Lower leg skin (tissue), 4 donors: ENCODE measurements at regions not wholly inside any gene's neighbourhood (a gene's known extent, or its start where the extent isn't known, plus 50 kb on each side); places are given as distances from the start of the nearest gene placed in this dataset.

Source experiments
- DNase-seq, 2 donors: peaks; one replicate each; pipeline ENCODE4 v3.0.0-alpha.2; 2019; ENCODE audit warnings: low spot score in 2 of 2
- H3K4me3 ChIP-seq: fragments of 200-600 bp; sonication (generic); 2 replicates; pipeline ENCODE4 v1.5.1; 2017; ENCODE audit warnings: mild to moderate bottlenecking, low read depth; ENCODE audit not compliant: poor library complexity, severe bottlenecking
- POLR2A ChIP-seq, 2 donors: fragments of 450-650 bp; IDR thresholded peaks; one replicate each; pipeline ENCODE4 v1.6.1; 2016 to 2017; ENCODE audit warnings: antibody characterized with exemption in 2 of 2, mild to moderate bottlenecking in 1 of 2, moderate library complexity in 1 of 2
- WGBS, 2 donors: methylation state at CpG; one replicate each; pipeline ENCODE4 v1.1.5; 2018; 5-methylcytosine and 5-hydroxymethylcytosine counted together
- intact Hi-C: fragments of 100-400 bp; cut with DNase I; formaldehyde crosslinking; loops from one replicate; pipeline ENCODE4 v1.15.0; 2023; ENCODE audit warnings: low total_unique reads
- TF ChIP-seq, protein P1 (sequence below), 3 donors: fragments of 450-650 bp; IDR thresholded peaks; one replicate each; pipeline ENCODE4 v1.5.1; 2016; ENCODE audit warnings: antibody characterized with exemption in 3 of 3, mild to moderate bottlenecking in 3 of 3, moderate library complexity in 2 of 3

DNA sequence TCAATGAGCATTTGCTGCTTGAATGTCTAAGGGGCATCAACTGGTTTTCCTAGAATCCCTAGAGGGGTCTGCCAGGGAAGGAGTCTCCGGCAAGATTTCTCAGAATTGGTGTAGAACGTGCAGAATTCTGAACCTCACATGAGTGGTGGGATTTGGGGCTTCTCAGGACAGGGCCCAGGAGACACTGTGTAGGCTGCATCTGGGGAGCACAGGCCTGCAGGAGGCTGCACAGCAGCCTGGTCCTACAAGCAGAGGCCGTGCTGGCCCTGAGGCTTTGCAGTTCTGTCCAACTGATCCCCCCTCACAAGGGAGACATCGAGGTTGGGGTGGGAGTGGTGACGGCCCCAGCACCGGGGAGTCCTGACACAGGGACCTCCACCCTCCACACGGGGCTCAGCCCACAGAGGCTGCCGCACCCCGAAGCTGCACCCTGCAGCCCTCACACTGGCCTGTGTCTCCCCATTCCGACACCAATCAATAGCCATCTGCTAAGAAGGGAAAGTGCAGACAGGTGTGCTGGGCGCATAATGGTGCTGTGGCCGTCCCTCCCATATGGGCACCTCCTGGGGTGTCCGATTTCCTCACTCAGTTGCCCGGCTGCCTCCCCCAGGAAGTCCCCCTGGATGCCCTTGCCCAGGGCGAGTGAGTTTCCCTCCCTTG lies 688.1 kb downstream of the BRD1 start:
- TF ChIP-seq POLR2A (IDR thresholded peaks at IDR 0.05): no peak
- TF ChIP-seq, protein P1, sequence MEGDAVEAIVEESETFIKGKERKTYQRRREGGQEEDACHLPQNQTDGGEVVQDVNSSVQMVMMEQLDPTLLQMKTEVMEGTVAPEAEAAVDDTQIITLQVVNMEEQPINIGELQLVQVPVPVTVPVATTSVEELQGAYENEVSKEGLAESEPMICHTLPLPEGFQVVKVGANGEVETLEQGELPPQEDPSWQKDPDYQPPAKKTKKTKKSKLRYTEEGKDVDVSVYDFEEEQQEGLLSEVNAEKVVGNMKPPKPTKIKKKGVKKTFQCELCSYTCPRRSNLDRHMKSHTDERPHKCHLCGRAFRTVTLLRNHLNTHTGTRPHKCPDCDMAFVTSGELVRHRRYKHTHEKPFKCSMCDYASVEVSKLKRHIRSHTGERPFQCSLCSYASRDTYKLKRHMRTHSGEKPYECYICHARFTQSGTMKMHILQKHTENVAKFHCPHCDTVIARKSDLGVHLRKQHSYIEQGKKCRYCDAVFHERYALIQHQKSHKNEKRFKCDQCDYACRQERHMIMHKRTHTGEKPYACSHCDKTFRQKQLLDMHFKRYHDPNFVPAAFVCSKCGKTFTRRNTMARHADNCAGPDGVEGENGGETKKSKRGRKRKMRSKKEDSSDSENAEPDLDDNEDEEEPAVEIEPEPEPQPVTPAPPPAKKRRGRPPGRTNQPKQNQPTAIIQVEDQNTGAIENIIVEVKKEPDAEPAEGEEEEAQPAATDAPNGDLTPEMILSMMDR (IDR thresholded peaks at IDR 0.05): no peak
- intact Hi-C loops: loop anchor here (10.0 kb wide), 1 partner anchor 1685 kb away; no protein-coding TSS in a partner anchor
- DNase-seq: peak in 1 of 2 donors; percentile 72
- no peak overlapping the region for H3K4me3 ChIP-seq
- 80 to 81% methylated on average over 11 to 15 of the region's 15 CpGs for WGBS, 2 donors

DNA sequence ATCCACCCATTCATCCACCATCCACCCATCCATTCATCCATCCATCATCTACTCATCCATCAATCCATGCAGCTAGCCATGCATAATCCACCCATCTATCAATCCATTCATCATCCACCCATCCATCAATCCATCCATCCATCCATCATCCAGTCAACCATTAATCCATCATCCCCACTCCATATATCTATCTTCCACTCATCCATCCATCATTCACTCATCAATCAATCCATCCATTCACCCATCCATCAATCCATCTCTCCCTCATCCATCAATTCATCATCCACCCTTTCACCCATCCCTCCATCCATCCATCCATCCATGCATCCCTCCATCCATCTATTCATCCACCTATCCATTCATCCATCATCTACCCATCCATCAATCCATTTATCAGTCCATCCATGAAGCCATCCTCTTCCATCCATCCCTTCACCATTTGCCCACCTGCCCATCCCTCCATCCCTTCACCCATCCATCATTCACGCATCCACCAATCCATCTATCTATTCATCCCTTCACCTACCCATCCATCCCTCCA lies 689.4 kb downstream of the BRD1 start:
- WGBS, 2 donors: 95 to 97% methylated on average over 1 of the region's 1 CpG
- TF ChIP-seq POLR2A (IDR thresholded peaks at IDR 0.05): no peak
- TF ChIP-seq, protein P1 (IDR thresholded peaks at IDR 0.05): no peak
- DNase-seq: peak in 1 of 2 donors; percentile 9
- no peak overlapping the region for H3K4me3 ChIP-seq
- intact Hi-C loops: no loop called here

GRCh38 chr22:49137206-49137840 lies 690.4 kb downstream of the BRD1 start:
- no peak overlapping the region for H3K4me3 ChIP-seq
- intact Hi-C loops: no loop called here
- WGBS, 2 donors: 76 to 78% methylated on average over 7 of the region's 7 CpGs
- peak in 1 of 2 donors; percentile 79 for DNase-seq
- TF ChIP-seq, protein P1 (IDR thresholded peaks at IDR 0.05): no peak
- TF ChIP-seq POLR2A (IDR thresholded peaks at IDR 0.05): no peak

DNA sequence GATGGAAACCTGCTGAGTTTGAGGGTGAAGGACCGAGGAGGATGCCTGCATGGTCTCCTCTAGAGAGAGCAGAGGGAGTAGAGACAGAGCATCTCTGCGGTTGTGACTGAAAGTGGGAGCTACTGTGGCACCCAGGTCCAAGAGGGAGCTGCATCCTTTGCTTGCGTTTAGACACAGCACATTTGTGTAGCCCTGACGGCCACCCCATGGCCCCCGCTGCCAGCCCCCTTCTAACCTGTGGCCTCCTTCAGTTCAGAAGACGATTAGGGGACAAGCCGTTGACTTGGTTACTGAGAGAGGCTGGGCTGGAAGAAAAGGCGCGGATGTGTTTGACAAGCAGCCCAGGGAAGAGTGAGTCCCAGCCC lies 690.9 kb downstream of the BRD1 start:
- 87 to 93% methylated on average over 9 of the region's 9 CpGs for WGBS, 2 donors
- DNase-seq: peak in 1 of 2 donors; percentile 53
- TF ChIP-seq POLR2A (IDR thresholded peaks at IDR 0.05): no peak
- TF ChIP-seq, protein P1 (IDR thresholded peaks at IDR 0.05): no peak
- intact Hi-C loops: no loop called here
- H3K4me3 ChIP-seq: no peak overlapping the region

GRCh38 chr22:49136041-49136815 lies 691.4 kb downstream of the BRD1 start:
- 77 to 80% methylated on average over 25 of the region's 25 CpGs for WGBS, 2 donors
- intact Hi-C loops: no loop called here
- peak in 1 of 2 donors; percentile 76 for DNase-seq
- TF ChIP-seq, protein P1 (IDR thresholded peaks at IDR 0.05): no peak
- TF ChIP-seq POLR2A (IDR thresholded peaks at IDR 0.05): no peak
- no peak overlapping the region for H3K4me3 ChIP-seq
